SHP77 (cell line): ENCODE measurements at regions not wholly inside any gene's neighbourhood (a gene's known extent, or its start where the extent isn't known, plus 50 kb on each side); places are given as distances from the start of the nearest gene placed in this dataset.

Experiments used
- DNase-seq, 2 experiments: peaks; one replicate each; lab custom pipeline; 2025; lab: John Stamatoyannopoulos, UW

- no peak for DNase-seq
Observed at GRCh38 chrX:22664826-22665225, 334.9 kb upstream of the DDX53 start.

GRCh38 chrX:22665818-22666217, 333.9 kb upstream of the DDX53 start:
- DNase-seq = no peak

- DNase-seq = peak in 1 of 2 experiments; percentile 13
Observed at GRCh38 chrX:22666441-22666840, 333.3 kb upstream of the DDX53 start.

GRCh38 chrX:22674932-22675331, 324.8 kb upstream of the DDX53 start:
- DNase-seq = peak; percentile 4 to 17

- DNase-seq = peak; percentile 67 to 75
Observed at GRCh38 chrX:22686138-22686541, 313.6 kb upstream of the DDX53 start.

- DNase-seq = no peak
Observed at GRCh38 chrX:22689290-22689689, 310.5 kb upstream of the DDX53 start.

- no peak for DNase-seq
Observed at GRCh38 chrX:22690116-22690515, 309.6 kb upstream of the DDX53 start.

GRCh38 chrX:22691966-22692565, 307.7 kb upstream of the DDX53 start:
- DNase-seq = no peak

GRCh38 chrX:22698151-22698550, 301.6 kb upstream of the DDX53 start:
- no peak for DNase-seq

- no peak for DNase-seq
Observed at GRCh38 chrX:22699581-22700091, 300.1 kb upstream of the DDX53 start.

- no peak for DNase-seq
Observed at GRCh38 chrX:22712942-22713341, 286.8 kb upstream of the DDX53 start.

GRCh38 chrX:22730542-22730941, 269.2 kb upstream of the DDX53 start:
- DNase-seq = no peak

- DNase-seq = no peak
Observed at GRCh38 chrX:22737541-22737940, 262.2 kb upstream of the DDX53 start.

- DNase-seq = no peak
Observed at GRCh38 chrX:22739276-22739675, 260.5 kb upstream of the DDX53 start.

- no peak for DNase-seq
Observed at GRCh38 chrX:22740836-22741235, 258.9 kb upstream of the DDX53 start.

GRCh38 chrX:22742174-22742573, 257.6 kb upstream of the DDX53 start:
- DNase-seq = no peak

- DNase-seq = no peak
Observed at GRCh38 chrX:22746081-22746480, 253.7 kb upstream of the DDX53 start.

- DNase-seq = peak; percentile 7 to 21
Observed at GRCh38 chrX:22748093-22748999, 251.4 kb upstream of the DDX53 start.

GRCh38 chrX:22758807-22759481, 240.8 kb upstream of the DDX53 start:
- DNase-seq = no peak

- DNase-seq = no peak
Observed at GRCh38 chrX:22760513-22761057, 239.2 kb upstream of the DDX53 start.

- no peak for DNase-seq
Observed at GRCh38 chrX:22788221-22788620, 211.5 kb upstream of the DDX53 start.

- no peak for DNase-seq
Observed at GRCh38 chrX:22795671-22796070, 204.1 kb upstream of the DDX53 start.
